ENCODE measurements at regions not wholly inside any gene's neighbourhood (a gene's known extent, or its start where the extent isn't known, plus 50 kb on each side); places are given as distances from the start of the nearest gene placed in this dataset.

DNA sequence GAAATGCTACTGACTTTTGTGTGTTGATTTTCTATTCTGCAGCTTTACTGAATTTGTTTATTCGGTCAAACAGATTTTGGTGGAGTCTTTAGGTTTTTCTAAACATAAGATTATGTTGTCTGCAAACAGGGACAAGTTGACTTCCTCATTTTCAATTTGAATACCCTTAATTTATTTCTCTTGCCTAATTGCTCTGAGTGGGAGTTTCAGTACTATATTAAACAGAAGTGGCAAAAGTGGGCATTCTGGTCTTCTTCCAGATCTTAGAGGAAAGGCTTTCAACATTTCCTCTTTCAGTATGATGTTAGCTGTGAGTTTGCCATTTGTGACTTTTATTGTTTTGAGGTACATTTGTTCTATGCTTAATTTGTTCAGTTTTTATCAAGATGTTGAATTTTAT lies 268.5 kb downstream of the WNT5A start:
- DNase-seq = no peak

DNA sequence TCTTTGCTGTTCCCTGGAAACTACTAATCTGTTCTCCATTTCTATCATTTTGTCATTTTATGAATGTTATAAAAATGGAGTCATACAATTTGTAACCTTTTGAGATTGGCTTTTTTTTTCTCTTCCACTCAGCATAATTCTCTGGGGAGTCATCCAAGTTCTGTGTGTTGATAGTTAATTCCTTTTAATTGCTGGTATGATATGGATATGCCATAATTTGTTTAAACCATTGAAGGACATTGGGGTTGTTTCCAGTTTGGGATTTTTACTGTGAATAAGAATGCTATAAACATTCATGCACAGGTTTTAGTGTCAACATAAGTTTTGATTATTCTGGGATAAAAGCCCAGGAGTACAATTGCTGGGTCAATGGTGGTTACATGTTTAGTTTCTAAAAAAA lies 279.4 kb downstream of the WNT5A start:
- no peak for DNase-seq

DNA sequence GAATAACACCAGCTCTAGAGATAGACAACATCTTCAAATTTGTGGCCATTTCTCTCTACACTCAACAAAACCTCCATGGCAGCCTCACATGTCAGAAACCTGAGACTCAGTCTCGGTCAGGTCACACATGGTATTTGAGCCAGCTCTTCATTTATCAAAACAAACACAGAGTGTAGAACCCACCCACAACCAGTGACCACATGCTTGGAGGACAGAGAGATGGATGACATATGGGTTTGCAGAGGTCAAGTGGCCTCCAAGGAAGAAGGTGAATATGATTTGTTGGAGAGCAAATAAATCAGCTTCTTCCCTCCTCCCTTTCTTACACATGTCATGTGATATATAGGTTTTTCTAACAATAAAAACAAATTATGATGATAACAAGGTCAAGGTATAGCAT lies 278.1 kb upstream of the LRTM1 start:
- DNase-seq = no peak

DNA sequence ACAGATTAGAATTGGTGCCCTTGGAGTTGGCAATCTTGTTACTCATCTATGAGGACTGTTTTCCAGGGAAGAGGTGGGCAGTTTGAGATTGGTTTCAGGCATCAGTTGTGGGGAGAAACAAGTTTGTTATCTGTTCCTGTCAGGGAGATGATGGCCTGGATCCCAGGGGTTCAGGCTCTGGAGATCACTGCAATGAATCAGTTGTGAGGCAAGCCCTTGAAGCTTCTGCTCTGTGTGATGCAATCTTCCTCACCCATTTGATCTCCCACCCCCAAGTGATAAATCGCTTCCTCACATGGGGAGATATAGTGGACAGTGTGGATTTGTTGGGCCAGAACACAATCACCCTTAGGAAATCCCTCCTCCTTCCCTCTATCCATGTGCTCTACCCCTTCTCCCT lies 276.6 kb upstream of the LRTM1 start:
- DNase-seq = no peak

DNA sequence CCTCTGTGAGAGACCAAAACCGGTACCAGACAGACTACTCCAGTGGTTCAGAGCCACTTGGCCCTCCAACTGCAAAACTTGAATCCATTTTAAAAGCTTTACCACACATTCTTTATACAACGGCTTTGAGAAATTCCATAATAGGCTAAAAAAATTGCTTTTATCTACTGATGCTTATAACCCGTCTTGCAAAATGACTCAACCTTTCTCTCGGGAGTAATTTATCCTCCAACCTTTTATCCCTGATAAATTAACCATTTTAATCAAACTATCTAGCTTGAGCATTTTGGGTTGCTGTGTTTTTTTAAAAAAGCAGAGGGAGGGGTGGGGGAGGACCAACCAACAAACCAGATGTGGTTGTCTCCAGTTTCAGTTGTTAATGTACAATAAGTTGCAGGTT lies 275.7 kb upstream of the LRTM1 start:
- DNase-seq = no peak

DNA sequence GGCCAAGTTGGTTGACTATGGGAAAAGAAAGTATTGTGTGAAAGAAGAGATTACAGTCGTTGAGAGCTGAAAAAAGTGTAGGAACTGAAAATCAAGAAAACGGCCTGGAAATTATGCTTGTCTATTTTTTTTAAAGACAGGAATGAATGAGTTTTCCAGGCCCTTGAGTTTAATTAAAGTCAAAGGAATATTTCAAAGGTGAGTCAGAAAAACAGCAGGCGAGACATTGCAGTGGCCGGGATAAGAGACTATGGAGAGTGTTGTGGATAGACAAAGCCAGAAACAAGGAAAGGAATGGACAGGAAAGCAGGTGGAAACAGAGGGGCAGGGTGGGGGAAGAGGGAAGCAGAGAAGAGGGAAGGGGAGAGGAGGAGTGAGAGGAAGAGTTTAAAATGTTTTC lies 275.1 kb upstream of the LRTM1 start:
- no peak for DNase-seq

DNA sequence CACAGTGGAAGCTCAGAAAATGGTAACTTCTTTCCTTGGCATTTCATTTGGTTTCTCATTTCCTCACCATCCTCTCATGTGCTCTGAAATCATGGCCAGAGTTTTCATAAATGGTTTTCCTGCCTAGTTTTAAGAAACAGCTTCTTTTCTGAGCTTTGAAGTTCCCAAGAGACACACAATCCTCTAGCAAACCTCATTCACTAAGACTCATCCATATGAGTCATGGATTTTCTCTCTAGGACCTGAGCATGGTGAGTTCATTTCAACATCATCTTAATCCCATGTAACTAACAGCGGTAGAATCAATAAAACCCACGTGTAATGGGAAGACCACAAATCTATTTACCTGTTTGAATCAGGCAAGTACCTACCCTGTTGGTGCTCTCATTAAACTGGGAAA lies 274.5 kb upstream of the LRTM1 start:
- DNase-seq = no peak

DNA sequence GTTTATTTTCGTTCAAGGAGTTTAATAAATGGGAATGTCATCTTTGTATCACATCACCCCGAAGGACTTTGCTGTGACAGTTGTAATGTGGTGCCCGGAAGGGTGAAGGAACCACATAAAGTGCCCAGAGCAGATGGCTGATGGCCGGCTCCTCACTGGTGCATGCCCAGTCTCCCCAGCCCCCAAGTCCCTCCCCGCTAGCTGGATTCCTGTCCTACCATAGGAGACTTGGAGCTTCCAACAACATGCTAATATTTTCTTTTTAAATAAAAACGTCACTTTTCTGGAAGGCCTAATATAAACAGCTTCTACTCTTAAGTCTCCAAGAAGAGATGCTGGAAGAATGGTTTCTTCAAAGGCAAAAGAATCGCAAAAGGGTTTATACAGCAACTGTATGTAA lies 273.9 kb upstream of the LRTM1 start:
- no peak for DNase-seq

DNA sequence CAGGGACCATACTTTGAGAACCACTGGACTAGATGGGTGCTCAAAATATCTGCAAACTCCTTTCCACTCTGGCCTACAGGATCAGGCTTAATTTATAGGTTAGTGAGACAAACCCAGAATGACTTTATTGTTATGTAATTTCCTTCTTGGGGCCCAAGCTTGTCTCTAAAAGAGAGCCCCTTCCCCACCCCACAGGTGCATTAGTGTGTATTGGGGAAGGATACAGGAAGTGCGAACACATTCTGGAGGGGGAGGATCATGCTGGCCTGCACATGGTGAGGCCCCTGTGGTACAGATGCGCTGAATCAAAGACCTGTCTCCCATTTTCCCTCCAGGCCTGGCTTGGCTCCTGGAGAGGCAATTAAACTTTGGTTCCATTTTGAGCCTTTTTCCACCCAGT lies 273.0 kb upstream of the LRTM1 start:
- DNase-seq = no peak

DNA sequence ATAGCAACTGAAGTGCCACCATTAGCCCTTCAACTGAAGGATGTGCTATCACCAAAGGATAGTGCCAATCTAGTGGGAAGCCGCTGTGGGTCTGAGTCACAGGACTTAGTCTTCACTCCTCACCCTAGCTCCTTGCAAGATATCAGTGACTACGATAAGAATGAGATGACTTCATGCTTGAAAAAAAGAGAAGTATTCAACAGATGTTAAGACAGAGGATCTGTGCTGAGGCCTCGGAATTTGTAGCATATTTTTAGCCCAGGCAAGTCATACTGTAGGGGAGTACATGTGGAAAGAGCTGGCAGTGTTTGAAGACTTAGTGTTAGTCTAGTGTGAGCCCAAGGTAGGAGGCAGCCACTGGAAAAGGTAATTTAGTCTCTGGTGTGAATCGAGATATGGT lies 270.7 kb upstream of the LRTM1 start:
- no peak for DNase-seq

DNA sequence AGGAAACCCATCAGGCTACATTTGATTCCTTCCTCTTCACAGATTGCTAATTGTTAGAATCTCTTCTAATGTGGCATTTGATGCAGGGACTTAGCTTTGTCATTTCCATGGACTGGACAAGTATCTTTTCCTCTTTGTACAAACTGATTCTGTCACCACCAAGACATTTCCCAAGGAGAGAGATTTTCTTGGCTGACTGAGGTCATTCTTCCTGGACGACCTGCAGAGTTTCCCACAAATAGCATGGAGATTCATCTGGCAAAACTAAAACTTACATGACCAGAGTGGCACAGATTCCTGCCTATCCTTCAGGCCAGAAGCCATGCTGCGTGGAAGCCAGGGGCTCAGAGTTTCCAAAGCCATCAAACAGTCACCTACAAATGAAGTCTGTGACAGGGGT lies 269.2 kb upstream of the LRTM1 start:
- DNase-seq = no peak

DNA sequence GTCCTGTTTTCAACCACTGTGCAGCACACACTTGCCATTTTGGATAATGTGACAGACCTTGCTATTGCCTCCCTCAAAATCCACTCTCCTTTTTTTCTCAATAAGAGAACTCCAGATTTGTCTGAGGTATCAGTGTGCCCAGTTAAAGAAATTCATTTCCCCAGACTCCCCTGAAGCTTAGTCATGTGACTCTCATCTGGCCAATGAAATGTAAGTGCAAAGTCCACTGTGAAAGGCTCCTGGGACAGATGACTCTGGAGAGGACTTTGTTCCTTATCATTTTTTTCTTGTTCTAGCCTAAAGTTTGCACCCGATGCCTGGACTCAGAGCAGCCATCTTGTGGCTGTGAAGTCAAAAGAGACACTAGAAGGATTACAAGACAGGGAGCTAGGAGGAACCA lies 268.6 kb upstream of the LRTM1 start:
- no peak for DNase-seq

DNA sequence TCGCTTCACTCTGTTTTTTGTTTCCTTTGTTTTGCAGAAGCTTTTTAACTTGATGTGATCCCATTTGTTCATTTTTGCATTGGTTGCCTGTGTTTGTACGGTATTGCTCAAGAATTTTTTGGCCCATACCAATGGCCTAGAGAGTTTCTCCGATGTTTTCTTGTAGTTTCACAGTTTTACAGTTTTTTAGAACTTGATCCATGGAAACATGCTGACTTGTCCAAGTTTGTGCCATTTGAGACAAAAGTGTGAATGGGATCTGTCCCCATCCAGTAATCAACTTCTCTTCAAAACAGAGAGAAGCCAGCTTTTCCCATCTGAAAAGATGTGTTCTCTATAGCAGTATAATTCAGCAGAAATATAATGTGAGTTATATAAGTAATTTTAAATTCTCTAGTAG lies 266.5 kb upstream of the LRTM1 start:
- DNase-seq = no peak

DNA sequence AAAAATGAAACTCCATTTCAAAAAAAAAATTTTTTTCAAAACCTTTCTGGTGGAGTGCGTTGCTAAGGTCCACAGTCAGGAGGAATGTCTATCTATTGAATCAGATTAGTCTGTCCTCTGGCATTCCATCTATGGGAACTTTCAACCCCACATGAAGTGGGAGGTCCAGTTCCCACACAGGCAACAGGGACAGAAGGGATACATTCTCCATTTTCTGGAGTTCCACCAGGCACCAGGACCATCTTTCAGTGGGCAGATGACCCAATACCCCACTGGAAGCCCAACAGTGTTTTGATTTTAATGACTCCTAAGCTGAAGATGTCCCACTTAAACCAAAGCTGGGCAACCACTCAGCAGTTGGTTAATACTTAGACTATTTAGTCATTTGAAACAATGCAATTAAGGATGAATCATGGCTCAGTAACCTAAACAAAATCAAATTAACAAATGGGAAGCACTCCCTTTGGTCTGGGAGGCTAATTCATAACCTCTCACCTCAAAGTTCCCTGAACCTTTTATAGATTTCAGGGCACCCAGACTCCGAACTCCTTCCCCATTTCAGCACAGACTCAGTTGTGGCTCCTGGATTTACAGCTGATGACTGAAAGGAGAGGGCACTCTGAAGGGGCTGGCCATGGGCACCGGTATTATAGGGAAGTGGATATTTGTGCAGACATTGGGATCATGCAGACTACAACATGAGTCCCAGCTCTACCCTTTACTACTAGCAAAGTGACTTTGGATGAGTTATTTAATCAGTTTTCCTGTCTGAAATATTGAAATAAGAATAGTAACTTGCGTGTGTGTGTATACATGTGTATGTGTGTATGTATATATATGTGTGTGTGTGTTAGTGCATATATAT lies 264.3 kb upstream of the LRTM1 start:
- no peak for DNase-seq

DNA sequence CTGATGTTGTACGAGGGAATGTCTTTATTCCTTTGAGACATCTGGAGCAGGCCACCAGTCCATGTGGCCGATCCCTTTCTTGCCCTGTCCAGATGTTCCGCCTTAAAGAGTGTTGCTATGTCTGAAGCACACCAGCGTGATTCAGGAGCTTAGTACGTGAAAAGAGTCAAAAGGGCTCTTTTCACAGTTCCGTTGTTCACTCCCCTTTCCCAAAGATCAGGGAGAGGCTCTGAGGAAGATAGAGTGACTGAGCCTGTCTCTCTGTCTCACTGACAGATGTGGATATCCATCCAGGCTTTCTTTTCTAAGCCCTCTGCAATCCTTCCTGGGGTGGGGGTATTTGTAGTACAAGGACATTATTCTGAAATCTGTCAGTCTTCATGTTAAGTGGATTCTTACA lies 262.5 kb upstream of the LRTM1 start:
- DNase-seq = no peak

DNA sequence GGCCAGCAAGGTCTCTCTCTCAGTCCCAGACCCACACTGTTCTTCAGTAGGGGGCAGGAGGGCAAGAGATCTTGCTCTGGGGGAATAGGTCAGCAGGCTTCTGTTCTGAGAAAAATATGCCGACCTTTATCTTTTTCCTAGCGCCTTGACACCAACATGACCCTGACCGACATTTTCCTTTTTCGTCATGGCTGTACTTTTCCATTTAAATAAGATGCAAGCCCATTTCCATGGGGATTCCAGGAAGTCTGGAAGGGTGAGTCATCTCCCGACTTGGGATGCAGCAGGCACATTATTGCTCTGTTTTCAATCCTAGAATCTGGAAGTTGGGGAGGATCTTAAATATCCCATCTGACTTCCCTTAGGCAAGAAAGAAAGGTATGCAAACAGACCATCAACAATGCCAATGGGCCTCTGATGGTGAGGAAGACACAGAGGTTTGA lies 261.5 kb upstream of the LRTM1 start:
- no peak for DNase-seq

DNA sequence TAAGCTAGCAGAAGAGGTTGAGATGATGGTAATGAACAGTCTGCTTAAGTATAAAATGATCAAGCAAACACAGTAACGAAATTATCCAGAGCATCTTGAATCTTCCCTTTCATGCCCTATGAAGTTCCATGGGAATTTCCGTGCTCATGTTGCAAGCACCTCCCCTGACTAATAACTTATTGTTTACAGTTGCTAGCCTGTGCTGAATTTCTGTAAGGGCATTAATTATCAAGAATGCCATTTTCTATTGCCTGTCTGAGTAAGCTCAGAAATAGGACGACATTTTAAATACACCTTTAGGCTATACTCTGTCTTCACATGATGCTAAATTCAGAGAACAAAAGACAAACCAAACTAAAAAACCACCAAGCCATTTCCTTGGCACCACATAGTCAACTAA lies 257.5 kb upstream of the LRTM1 start:
- no peak for DNase-seq

DNA sequence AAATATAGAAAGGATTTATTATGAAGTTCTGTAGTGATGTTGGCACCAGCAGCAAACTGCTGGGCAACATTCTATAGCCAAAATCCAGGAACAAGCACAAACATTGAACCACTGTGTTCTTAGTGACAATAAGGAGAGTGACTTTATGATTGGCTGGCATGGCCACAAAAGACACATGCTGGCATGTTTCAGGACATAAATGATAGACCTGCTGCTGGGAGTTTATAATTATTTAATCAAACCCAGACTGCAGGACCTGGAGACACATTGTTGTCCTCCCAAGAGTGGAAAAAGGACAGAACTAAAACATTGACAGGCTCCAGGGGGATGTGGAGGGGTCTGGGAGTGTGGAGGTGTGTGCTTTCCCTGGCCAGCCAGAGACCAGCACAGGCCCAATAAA lies 255.3 kb upstream of the LRTM1 start:
- DNase-seq = no peak

DNA sequence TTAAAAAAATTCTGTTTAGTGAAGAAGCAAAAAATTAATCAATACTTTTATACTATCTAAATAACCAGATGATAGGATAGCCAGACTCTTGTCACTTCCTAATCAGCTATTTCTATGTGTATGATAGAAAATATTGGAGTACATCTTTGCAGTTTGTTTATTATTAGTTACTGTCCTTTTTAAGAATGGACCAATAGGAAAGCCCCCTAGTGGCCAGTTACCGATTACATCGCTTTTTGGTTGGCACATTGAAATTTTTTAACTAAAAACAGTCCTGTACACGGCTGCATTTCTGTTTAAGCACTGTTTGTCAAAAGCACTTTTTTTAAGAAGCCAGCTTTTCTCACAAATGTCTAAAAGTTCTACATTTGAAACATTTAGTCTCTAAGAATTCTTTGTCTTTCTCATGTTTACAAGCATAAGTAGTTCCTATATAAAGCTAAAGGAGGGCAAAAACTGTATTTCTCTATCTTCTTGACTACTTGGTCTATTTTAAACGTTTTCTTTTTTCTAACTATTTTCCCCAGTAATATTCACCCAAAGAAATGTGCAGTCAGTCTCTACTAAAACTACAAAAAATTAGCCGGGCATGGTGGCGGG lies 253.2 kb upstream of the LRTM1 start:
- DNase-seq = no peak

DNA sequence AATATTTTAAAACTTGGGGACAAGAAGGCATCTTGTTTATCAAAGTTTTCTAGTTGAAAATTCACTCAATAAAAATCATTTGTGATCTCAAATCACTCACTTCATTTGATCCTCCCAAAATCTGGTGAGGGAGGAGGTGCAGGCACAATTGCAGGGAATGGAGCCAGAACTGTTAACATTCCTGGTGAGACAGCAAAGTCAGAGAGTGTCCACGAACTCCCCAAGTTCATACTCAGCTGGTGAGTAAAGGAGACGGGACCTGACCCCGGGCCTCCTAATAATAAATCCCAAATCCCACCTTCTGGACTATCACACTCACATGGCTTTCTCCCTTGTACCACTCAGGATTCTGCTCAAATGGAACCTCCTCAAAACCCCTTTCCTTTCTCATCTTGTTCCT lies 252.3 kb upstream of the LRTM1 start:
- no peak for DNase-seq

DNA sequence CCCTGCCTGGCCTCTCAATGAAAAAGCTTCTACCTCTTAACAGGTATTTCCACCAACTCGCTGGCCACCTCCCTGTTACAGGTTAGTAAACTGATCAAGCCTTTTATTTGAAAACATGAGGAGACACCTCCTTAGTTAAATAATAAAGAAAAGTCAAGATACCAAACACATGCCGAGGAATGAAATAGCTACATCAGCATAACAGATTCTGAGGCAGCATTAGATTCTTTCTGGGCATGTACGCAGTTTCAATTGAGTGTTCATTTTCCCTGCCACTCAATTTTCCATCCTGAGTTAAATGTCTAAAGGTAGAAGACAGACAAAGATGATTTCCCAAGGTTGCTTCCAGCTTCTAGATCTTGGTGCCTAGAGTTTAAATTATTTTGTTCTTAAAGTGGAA lies 250.5 kb upstream of the LRTM1 start:
- DNase-seq = no peak

DNA sequence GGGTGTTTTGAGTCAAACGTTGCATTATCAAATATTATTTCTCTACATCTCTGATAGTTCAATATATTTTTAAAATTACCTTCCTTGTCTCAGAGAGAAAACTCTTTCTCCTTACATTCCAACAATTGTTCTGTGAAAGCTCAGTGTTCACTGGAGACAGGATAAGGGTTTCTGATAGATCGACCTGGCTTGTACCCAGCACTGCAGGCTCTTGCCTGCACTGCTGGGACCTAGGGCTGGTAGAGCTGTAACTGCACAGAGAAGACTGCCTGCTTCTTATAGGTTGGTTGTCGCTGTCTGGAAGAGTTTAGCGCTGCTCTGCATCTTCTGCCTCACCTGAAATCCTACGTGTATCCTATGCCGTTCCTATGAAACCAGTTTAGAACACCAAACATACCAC lies 249.9 kb upstream of the LRTM1 start:
- no peak for DNase-seq

DNA sequence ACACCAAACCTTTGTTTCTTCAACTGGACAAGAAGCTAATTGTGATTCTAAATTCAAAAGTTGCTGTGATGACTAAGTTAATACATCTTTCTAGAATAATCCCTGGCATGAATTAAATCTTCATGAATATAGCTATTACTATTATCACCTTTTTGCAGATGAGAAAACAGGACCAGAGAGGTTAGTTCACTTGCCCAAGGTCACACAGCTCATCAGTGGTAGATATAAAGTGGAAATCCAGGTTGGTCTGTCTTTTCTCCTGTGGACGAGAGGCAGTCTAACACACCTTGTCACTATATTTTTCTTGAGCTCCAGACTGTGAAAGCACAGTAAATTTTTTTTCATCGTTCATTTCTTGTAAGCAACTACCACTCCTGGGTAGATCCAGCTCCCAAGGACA lies 247.6 kb upstream of the LRTM1 start:
- no peak for DNase-seq

DNA sequence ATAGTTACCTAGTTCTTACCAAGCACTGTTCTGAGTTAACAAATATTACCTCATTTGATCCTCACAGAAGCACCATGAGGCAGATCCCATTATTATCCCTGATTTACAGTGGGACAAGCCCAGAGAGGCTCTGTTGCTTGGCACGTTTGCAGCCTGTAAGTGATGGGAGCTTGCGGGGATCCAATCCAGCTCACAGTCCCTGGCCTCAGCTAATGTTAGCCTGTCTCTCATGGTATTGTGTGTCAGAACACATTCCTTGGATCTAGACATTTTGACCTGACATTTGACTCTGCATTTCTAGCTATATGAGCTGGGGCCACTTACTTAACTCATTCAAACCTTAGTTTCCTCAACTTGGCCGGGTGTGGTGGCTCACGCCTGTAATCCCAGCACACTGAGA lies 246.9 kb upstream of the LRTM1 start:
- DNase-seq = no peak

DNA sequence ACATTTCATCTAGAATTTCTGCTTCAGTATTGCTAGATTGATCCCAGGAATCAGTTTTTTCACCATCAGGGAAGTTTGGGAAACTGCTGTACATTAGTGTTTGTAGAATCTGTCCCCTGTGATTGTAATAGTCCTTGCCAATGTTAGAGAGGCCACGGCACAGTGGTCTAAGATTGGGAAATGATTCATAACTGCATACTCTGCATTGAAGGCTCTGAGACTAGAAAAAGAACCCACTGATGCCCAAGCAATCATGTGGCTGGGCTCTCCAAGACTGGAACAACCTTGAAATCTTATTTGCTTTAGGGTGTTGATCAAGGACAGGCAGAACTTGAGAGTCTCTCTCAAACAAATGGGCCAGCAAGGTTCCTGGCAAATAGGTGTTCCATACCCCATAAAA lies 245.6 kb upstream of the LRTM1 start:
- DNase-seq = no peak

Data from stimulated activated CD4-positive, alpha-beta T cell treated with anti-CD3 and anti-CD28 coated beads, Interleukin-2, amount 100 ng/mL, for 48 hours (primary cell).